Activated CD8-positive, alpha-beta memory T cell treated with anti-CD3 and anti-CD28 coated beads for 36 hours (primary cell): ENCODE measurements at regions not wholly inside any gene's neighbourhood (a gene's known extent, or its start where the extent isn't known, plus 50 kb on each side); places are given as distances from the start of the nearest gene placed in this dataset.
"Not testable (repeated sequence)": the region's sequence is repeated elsewhere in the genome, so short reads cannot be mapped to it uniquely, and the experiment has no call there.

Source experiments
- CTCF ChIA-PET: fragments of 350-600 bp; sonication (Branson Sonifier 250); formaldehyde crosslinking; loops from one replicate; lab custom pipeline; 2021; ENCODE audit warnings: antibody characterized with exemption; lab: Charles Lee
- POLR2A ChIA-PET: fragments of 350-600 bp; sonication (Branson Sonifier 250); formaldehyde crosslinking; loops from one replicate; lab custom pipeline; 2021; ENCODE audit warnings: antibody characterized with exemption; lab: Charles Lee

DNA sequence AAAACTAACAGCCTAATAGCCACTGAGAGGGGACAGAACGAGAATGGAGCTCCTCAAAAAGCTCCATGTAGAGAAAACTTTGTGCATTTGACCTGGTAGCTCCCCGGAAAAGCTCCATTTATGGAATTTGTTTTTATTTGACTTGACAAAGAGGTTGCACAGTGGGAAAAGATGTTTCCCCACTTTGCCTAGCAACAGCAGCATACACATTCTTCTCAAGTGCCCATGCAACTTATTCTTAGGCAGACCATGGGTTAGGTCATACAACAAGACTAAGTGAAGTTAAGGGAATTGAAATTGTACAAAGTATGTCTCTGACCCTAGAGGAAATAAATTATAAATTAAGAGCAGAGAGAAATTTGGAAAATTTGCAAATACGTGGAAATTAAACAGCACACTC, 949.6 kb upstream of the PRKX start:
- ChIA-PET CTCF (no interaction called here), POLR2A (no interaction called here)

DNA sequence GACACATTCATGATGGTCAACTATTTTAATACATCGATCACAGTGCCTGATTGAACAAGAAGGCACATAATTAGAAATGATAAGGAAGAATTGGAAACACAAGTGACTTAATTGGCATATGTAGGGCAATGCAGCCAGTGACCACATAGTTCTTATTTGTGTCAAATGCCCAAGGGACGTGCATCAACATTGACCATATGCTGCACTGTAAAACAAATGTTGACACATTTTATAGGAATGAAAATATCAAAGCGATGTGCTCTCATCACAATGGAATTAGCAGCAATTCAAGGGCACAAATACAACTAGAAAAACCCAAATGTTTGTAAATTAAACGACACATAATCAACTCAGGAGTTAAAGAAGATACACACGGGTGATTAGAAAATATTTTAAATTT, 948.3 kb upstream of the PRKX start:
- ChIA-PET POLR2A (no interaction called here), CTCF (no interaction called here)

- ChIA-PET POLR2A (no interaction called here), CTCF (no interaction called here)
These were observed 943.0 kb upstream of the PRKX start for GRCh38 chrX:4656419-4656818.

DNA sequence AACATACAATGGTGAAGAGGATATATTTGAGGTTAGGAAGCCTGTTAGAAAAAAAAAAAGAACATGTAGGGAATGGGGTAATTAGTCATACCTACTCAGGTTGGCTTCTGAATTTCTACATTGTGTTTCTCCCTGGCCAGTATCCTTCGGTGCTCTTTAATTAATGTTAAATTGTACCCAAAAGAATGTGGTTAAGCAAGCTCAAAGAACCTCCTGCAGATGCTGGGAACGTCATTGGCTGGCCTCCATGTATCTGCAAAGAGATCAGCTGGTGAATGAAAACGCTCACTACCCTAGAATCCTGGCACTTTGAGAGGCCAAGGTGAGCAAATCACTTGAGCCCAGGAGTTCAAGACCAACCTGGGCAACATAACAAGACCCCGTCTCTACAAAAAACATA, 942.3 kb upstream of the PRKX start:
- CTCF ChIA-PET = no interaction called here
- POLR2A ChIA-PET = no interaction called here

- POLR2A ChIA-PET = no interaction called here
- CTCF ChIA-PET = interaction anchor here (0.7 kb wide), 1 partner anchor 575 kb away, joined by 3 read pairs; no protein-coding TSS in a partner anchor
These were observed 928.7 kb upstream of the PRKX start for GRCh38 chrX:4642114-4642513.

GRCh38 chrX:4638036-4638435, 924.6 kb upstream of the PRKX start:
- CTCF ChIA-PET = no interaction called here
- POLR2A ChIA-PET = no interaction called here

DNA sequence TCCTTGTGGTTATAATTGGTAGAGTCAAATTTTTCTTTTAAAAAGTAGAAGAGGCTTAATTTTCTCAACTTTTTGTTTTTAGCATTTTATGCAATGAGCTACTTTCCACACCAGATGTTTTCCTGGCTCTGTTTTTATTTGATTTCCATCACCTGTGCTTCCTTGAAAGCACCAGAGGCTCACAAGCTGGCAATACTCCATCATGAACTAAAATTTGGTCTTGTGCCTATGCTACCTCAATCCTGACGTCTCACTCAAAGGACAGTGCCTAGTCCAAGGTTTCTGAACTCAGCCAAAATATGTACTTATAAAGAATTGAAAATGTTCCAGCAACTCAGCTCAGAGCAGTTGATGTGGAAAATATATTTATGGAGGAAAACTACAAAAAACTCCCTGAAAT, 914.0 kb upstream of the PRKX start:
- CTCF ChIA-PET = no interaction called here
- POLR2A ChIA-PET = no interaction called here

DNA sequence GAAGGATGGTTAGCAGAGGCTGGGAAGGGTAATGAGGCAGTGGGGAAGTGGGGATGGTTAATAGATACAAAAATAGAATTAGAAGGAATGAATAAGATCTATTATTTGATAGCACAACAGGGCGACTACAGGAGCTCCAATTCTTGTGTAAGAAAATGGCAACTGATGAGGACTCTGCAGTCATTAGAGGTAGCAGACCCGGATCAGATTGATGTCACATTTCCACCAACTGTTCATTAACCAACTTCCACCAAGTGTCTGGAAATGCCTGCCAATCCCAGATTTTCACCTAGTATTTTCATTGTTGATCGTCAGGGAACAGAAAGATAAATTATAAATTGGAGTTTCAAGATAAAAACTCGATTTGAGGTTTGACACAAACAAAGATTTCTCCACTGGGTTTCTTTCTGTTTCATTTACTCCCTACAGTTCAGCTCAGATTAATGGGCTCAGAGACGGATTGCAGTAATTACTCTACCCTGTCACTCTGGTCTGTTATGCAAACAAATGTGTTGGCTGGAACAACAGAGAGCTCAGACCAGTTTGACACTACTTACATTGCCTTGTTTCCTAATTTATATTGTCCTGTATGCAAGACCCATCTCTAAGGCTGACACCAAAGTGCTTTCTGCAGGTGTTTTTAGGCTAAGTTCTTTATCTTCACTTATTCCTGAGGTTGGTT, 909.2 kb upstream of the PRKX start:
- CTCF ChIA-PET = no interaction called here
- POLR2A ChIA-PET = no interaction called here

DNA sequence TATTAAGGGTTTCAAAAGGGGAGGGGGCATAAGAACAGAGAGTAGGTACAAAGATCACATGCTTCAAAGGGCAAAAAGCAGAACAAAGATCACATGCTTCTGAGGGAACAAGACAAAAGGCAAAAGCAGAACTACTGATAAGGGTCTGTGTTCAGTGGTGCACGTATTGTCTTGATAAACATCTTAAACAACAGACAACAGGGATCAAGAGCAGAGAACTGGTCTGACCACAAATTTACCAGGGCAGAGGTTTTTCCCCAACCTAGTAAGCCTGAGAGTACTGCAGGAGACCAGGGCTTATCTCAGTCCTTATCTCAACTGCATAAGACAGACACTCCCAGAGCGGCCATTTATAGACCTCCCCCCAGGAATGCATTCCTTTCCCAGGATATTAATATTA, 900.2 kb upstream of the PRKX start:
- CTCF ChIA-PET = not testable (repeated sequence)

GRCh38 chrX:4588893-4589292, 875.4 kb upstream of the PRKX start:
- POLR2A ChIA-PET = no interaction called here

More for the DNA sequence above, 900.2 kb upstream of the PRKX start:
- POLR2A ChIA-PET = not testable (repeated sequence)

GRCh38 chrX:4588466-4588865, 875.0 kb upstream of the PRKX start:
- POLR2A ChIA-PET = no interaction called here
- CTCF ChIA-PET = no interaction called here

More at GRCh38 chrX:4588893-4589292, 875.4 kb upstream of the PRKX start:
- CTCF ChIA-PET = no interaction called here

DNA sequence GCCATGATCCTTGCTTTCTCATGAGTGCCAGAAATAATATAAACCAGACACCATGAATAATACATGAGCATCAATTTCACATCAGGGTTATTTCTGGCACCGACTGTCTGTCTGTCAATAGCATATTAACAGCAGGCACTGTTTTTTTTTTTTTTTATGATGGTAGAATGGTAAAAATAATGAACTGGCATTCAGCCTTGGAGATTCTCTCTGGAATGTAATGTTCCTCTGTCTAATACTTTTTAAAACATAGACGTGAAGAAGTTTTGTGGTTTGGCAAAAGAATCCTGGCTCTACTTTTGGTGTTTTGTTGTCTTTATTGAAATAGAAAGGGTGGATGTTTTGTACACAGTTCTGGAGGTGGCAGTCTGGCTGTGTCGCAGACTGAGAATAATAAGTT, 874.6 kb upstream of the PRKX start:
- POLR2A ChIA-PET = no interaction called here
- CTCF ChIA-PET = no interaction called here

- POLR2A ChIA-PET = no interaction called here
- CTCF ChIA-PET = no interaction called here
These were observed 866.5 kb upstream of the PRKX start for GRCh38 chrX:4579999-4580398.

GRCh38 chrX:4579480-4579879, 866.0 kb upstream of the PRKX start:
- ChIA-PET POLR2A (no interaction called here), CTCF (no interaction called here)

DNA sequence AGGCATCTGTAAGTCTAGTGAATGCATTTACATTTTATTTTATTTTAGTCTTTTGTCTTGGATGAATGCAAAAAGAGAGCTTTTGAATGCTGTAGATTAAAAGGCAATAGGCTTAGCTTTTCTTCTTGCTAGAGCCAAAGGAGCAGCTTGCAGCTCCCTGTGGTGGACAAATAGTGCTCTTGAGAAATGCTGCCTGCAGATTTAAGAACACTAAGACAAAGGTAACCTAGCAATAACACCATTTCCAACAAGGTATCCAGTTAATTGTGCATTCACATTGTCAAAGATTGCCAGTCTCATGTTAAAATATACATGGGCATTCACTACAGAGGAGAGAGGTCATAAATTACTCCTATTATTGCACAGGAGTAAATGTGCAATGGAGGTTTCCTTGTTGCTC, 859.2 kb upstream of the PRKX start:
- ChIA-PET CTCF (no interaction called here), POLR2A (no interaction called here)

DNA sequence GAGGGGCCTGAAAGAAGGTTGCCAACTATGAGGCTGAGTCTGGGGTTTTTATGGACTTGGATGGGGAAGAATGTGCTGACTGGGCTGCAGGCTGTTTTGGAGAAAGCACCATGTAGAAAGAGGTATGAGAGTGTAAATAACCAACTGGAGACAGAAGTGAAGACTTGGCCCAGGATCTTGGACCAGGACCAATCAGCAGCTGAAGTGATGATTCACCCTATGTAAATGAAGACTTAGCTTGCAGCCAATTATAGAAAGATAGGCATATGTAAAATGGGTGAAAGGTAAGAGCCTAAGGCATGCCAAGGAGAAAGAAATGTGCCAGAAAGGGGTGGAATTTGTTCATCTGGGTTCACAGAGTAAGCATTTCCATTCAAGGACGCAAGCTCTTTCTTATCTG, 856.7 kb upstream of the PRKX start:
- CTCF ChIA-PET = no interaction called here
- POLR2A ChIA-PET = no interaction called here

GRCh38 chrX:4560192-4560591, 846.7 kb upstream of the PRKX start:
- POLR2A ChIA-PET = no interaction called here
- CTCF ChIA-PET = no interaction called here

GRCh38 chrX:4550018-4550417, 836.6 kb upstream of the PRKX start:
- ChIA-PET POLR2A (no interaction called here), CTCF (no interaction called here)

DNA sequence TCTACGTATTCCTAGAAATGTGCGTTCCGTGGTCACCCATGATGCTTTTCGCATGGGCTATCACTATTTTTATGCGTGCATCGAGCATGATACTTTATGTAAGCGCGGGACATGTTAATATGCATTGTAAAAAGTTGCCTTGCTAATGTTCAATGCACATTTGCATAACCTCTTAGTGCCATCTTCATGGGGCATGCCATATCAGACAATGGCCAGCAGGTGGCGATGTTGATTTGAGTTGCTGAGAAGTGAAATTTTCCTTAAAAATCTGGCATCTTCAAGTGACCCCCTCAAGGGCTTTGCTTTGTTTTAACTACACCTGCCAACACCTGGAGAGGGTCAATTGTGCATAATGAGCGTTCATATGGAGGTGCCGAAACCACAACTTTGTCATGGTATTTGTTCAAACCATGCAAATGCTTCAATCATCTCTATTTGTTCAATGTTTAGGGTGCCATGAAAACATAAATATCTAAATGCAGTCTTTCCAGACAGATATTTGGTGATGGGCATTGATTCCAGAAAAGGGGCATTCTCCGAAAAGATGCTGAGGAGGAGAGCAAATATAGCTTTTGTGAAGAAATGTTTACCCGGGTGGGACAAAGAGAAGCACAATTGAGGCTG, 833.9 kb upstream of the PRKX start:
- ChIA-PET POLR2A (no interaction called here), CTCF (no interaction called here)

DNA sequence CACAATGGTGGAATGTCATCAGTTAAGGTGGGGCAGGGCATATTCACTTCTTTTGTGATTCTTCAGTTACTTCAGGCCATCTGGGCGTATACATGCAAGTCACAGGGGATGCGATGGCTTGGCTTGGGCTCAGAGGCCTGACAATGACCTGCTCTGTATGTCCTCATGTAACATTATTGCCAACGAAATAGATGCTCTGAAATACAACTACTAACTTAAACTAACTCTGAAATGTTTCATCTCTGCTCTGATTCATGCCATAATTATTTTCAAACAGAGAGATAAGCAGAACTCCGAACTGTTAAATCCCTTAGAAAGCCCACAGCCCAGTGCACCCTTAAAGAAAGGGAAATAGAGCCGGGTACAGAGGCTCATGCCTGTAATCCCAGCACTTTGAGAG, 832.7 kb upstream of the PRKX start:
- CTCF ChIA-PET, POLR2A ChIA-PET: not testable (repeated sequence)

GRCh38 chrX:4528247-4528646, 814.8 kb upstream of the PRKX start:
- ChIA-PET CTCF (no interaction called here), POLR2A (no interaction called here)

GRCh38 chrX:4485912-4486311, 772.5 kb upstream of the PRKX start:
- ChIA-PET CTCF (no interaction called here), POLR2A (no interaction called here)
